Naive thymus-derived CD8-positive, alpha-beta T cell (primary cell): ENCODE measurements at regions not wholly inside any gene's neighbourhood (a gene's known extent, or its start where the extent isn't known, plus 50 kb on each side); places are given as distances from the start of the nearest gene placed in this dataset.

Source experiments
- ATAC-seq, 2 donors: fragments of 150-1000 bp; cut with Tn5 transposase in 1 of 2; sonication (Bioruptor Pico), chemical (Tn5 transposase) in 1 of 2; 1 replicate in 1 of 2; 2 replicates in 1 of 2; pipeline ENCODE4 v1.10.0; 2021; ENCODE audit warnings: mild to moderate bottlenecking in 2 of 2, moderate library complexity in 2 of 2
- POLR2A ChIA-PET: fragments of 350-600 bp; sonication (Branson Sonifier 250); formaldehyde crosslinking; loops from one replicate; lab custom pipeline; 2021; ENCODE audit warnings: antibody characterized with exemption; lab: Charles Lee
- DNase-seq, 10 donors: peaks; one replicate each; pipeline versions ENCODE4 v3.0.0 to v3.0.0-alpha.2; 2020 to 2022
- H3K27ac Mint-ChIP-seq, 10 donors: one replicate each; pipeline ENCODE4 v1.8.0; 2020 to 2022; ENCODE audit warnings: mild to moderate bottlenecking in 10 of 10, mixed read lengths in 10 of 10, moderate library complexity in 4 of 10, inconsistent platforms in 1 of 10
- H3K27me3 Mint-ChIP-seq, 5 donors: one replicate each; pipeline ENCODE4 v1.8.0; 2021 to 2022; ENCODE audit warnings: mixed read lengths in 5 of 5
- H3K36me3 Mint-ChIP-seq, 3 donors: one replicate each; pipeline ENCODE4 v1.8.0; 2020 to 2022; ENCODE audit warnings: mixed read lengths in 3 of 3, mild to moderate bottlenecking in 2 of 3, inconsistent platforms in 1 of 3
- H3K4me1 Mint-ChIP-seq, 4 donors: one replicate each; pipeline ENCODE4 v1.8.0; 2021 to 2022; ENCODE audit warnings: mixed read lengths in 4 of 4
- H3K4me3 Mint-ChIP-seq, 10 donors: one replicate each; pipeline ENCODE4 v1.8.0; 2020 to 2022; ENCODE audit warnings: mild to moderate bottlenecking in 10 of 10, mixed read lengths in 10 of 10, moderate library complexity in 6 of 10, inconsistent platforms in 1 of 10
- H3K9me3 Mint-ChIP-seq, 9 donors: one replicate each; pipeline ENCODE4 v1.8.0; 2020 to 2022; ENCODE audit warnings: mixed read lengths in 9 of 9, mild to moderate bottlenecking in 3 of 9, inconsistent platforms in 1 of 9, moderate library complexity in 1 of 9

DNA sequence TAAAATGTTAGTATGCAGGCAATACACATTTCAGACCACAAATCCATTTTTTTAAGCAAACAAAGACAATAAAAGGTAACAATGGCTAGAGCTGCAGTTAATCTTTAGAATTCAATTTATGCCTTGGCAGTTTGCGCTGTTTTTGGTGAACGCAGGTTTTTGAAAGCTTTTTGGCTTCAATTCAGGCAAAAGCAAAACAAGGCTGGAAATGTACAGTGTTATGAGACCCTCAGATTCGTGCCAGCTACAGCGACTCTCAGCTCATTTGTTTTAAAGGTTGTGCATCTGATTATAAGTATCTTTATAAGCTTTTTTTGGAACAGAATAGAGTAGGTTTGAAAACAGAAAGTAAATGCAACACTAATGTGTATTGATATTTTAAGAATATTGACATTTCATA is 63.6 kb upstream of the SOX1 start:
- POLR2A ChIA-PET: no interaction called here
- H3K9me3 Mint-ChIP-seq: peaks cover 0 to 26% (median 8%) of the 10 kb centered on the region in 9 donors

DNA sequence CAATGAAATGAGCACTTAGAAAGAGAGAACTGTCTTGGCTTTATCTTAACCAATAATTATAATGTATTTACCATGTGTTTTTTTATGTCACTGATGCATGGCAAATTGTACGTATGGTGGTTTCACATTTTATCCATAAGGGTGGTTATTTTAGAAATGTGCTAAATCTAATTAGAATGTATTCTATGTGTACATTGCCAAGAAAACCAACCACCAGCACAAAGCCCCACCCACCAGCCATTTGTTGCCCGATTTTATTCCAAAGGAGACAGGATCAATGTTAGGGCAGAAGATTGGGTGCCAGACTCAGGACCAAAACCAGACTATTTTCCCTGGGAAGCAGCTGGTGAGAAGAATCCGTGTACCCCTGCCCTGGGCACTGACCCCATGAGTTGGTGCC is 63.0 kb upstream of the SOX1 start:
- POLR2A ChIA-PET: no interaction called here
- Mint-ChIP-seq H3K9me3 (peaks cover 0 to 28% (median 8%) of the 10 kb centered on the region in 9 donors), H3K27me3 (peaks cover 0 to 17% (median 2%) of the 10 kb centered on the region in 5 donors), H3K4me3 (no peak overlapping the region), H3K36me3 (peaks cover 0 to 10% (median 0%) of the 10 kb centered on the region in 3 donors), H3K27ac (no peak overlapping the region), H3K4me1 (no peaks in the 10 kb centered on the region)
- no peak for DNase-seq
- ATAC-seq: no peak

More for the DNA sequence above, 63.6 kb upstream of the SOX1 start:
- Mint-ChIP-seq H3K4me1 (no peaks in the 10 kb centered on the region), H3K36me3 (peaks cover 0 to 10% (median 0%) of the 10 kb centered on the region in 3 donors), H3K4me3 (no peak overlapping the region), H3K27me3 (peaks cover 0 to 21% (median 7%) of the 10 kb centered on the region in 5 donors), H3K27ac (no peak overlapping the region)
- ATAC-seq (no peak), DNase-seq (no peak)

DNA sequence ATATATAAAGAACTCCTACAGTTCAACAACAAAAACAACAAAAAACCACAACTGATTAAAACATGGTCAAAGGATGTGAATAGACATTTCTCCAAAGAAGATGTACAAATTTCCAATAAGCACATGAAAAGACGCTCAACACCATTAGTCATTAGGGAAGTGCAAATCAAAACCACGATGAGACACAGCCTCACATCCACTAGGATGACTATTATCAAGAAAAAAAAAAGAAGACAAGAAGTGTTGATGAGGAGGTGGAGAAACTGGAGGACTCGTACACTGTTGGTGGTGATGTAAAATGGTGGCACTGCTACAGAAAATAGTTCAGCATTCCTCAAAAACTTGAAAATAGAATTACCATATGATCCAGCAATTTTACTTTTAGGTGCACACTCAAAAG is 61.0 kb upstream of the SOX1 start:
- POLR2A ChIA-PET: no interaction called here
- H3K4me1 Mint-ChIP-seq: no peaks in the 10 kb centered on the region
- H3K27me3 Mint-ChIP-seq: peaks cover 0 to 11% (median 2%) of the 10 kb centered on the region in 5 donors
- no peak overlapping the region for H3K4me3 Mint-ChIP-seq
- H3K36me3 Mint-ChIP-seq: peaks cover 0 to 10% (median 0%) of the 10 kb centered on the region in 3 donors
- H3K9me3 Mint-ChIP-seq: peaks cover 0 to 33% (median 8%) of the 10 kb centered on the region in 9 donors
- no peak for ATAC-seq
- DNase-seq: no peak
- H3K27ac Mint-ChIP-seq: no peak overlapping the region

DNA sequence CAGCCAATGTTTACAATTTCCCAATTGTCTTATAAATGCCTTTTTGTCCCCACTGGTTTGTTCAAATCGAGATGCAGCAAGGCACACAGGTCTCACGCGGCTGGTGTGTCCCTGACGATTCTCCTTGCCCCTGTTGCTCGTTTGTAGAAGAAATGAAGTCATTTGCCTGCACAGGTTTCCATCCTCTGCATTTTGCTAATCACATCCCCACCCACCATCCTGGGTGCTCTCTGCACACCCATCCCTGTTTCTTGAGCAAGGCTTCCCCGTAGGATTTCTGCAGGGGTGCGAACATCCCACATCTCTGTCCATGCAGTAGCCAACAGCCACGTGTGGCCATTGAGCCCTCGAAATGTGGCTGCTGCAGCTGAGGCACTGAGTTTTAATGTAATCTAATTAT is 59.8 kb upstream of the SOX1 start:
- Mint-ChIP-seq H3K27ac (no peak overlapping the region), H3K4me1 (no peaks in the 10 kb centered on the region)
- POLR2A ChIA-PET: no interaction called here

DNA sequence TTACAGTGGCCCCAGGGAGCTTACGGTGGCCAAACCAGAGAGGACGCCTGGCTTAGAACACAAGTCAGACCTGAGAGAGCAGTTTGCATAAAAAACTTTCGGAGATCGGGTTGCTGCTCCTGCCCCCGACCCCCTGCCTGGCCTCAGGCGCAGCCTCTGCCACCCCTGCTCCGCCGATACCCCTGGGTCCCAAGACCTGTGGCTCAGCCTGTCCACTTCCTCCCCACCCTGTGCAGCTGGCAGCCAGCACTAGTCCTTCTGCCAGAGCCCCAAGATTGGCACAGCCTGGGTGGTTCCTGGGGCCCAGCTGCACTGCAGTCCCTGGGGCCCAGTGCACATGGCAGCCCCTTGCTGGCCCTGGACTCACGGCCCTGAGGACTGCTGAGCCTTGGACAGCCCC is 56.2 kb upstream of the SOX1 start:
- DNase-seq: no peak
- Mint-ChIP-seq H3K36me3 (peaks cover 0 to 6% (median 0%) of the 10 kb centered on the region in 3 donors), H3K27ac (no peak overlapping the region), H3K9me3 (peaks cover 0 to 27% (median 9%) of the 10 kb centered on the region in 9 donors), H3K27me3 (peaks cover 0 to 7% (median 2%) of the 10 kb centered on the region in 5 donors), H3K4me1 (no peaks in the 10 kb centered on the region), H3K4me3 (no peak overlapping the region)
- no peak for ATAC-seq
- POLR2A ChIA-PET: no interaction called here

More for the DNA sequence above, 59.8 kb upstream of the SOX1 start:
- H3K4me3 Mint-ChIP-seq: no peak overlapping the region
- peaks cover 0 to 10% (median 0%) of the 10 kb centered on the region in 3 donors for H3K36me3 Mint-ChIP-seq
- DNase-seq (no peak), ATAC-seq (no peak)
- H3K27me3 Mint-ChIP-seq: peaks cover 0 to 11% (median 2%) of the 10 kb centered on the region in 5 donors
- peaks cover 0 to 33% (median 8%) of the 10 kb centered on the region in 9 donors for H3K9me3 Mint-ChIP-seq

DNA sequence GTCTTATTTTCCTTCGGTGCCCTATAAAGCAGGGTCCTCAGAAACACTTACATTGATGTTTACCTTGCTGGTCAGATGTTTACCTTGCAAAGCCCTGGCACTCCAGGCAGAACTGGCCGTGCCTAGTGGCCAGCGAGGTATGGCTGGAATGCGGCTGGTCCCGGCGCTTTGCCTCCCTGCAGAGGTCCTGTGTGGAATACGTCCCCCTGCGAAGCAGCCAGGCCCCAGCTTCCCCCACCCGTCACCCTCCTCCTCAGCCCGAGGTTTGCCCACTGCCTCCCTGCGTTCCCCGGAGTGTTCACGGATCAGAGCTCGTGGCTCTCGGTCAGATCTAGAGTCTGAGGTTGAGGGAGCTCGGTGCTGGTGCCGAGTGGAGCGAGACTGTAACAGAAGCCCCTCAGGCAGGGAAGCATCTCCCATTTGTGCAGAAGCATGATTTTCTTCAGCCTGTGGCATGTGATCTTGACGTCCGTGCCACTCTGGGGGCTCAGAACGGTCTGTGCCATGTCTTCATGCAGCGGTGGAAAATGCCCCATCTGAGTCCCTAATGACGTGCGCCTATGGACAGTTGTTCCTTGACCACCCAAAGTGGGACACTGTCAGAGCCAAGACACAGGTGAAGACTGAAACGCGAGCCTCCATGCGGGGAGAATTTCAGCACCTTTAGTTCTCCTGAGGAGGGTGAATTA is 54.8 kb upstream of the SOX1 start:
- H3K36me3 Mint-ChIP-seq: no peaks in the 10 kb centered on the region
- peaks cover 0 to 7% (median 0%) of the 10 kb centered on the region in 5 donors for H3K27me3 Mint-ChIP-seq
- no peak for ATAC-seq
- POLR2A ChIA-PET: no interaction called here
- no peak for DNase-seq
- no peak overlapping the region for H3K4me3 Mint-ChIP-seq
- H3K27ac Mint-ChIP-seq: no peak overlapping the region
- H3K4me1 Mint-ChIP-seq: no peaks in the 10 kb centered on the region
- peaks cover 0 to 16% (median 0%) of the 10 kb centered on the region in 9 donors for H3K9me3 Mint-ChIP-seq

DNA sequence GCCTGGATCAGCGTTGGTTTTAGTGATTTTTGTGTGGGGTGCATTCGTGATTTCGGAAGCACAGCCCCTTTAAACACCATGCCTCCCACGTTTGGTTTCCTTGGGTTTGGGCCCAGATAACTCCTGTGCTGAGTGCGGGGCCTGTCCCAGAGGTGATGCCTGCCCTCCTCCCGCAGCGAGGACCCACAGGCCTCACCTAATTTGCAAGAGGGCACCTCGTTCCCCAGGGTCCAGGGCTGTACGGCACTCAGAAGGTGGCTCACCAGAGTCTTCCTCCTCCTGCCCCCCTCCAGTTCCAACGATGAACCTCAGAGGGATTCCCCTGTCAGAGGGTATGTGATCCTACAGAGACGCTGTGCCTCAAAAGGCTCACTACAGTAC is 54.3 kb upstream of the SOX1 start:
- POLR2A ChIA-PET: no interaction called here
- Mint-ChIP-seq H3K4me3 (no peak overlapping the region), H3K27ac (no peak overlapping the region), H3K36me3 (no peaks in the 10 kb centered on the region), H3K27me3 (peaks cover 0 to 7% (median under 1%) of the 10 kb centered on the region in 5 donors), H3K9me3 (peaks cover 0 to 14% (median 2%) of the 10 kb centered on the region in 9 donors), H3K4me1 (no peaks in the 10 kb centered on the region)
- DNase-seq (no peak), ATAC-seq (no peak)

DNA sequence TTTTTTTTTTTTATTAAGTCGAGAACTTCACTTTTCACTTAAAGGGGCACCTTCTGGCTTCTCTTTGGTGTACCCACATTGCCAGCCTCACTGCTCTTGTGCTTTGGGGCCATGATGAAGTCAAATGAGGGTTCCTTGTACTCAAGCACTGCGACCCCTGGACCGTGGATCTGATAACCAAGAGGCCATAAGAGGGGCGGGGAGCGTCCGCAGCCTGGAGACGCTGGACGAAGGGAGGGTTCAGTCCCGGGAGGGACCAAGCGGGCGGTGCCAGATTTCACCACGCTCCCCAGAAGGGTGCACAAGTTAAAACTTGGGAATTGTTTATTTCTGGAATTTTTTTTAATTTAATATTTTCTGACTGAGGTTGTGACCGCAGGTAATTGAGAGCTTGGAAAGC is 53.3 kb upstream of the SOX1 start:
- H3K4me1 Mint-ChIP-seq: no peaks in the 10 kb centered on the region
- no peaks in the 10 kb centered on the region for H3K36me3 Mint-ChIP-seq
- POLR2A ChIA-PET: no interaction called here
- H3K9me3 Mint-ChIP-seq: peaks cover 0 to 13% (median 2%) of the 10 kb centered on the region in 9 donors
- H3K27me3 Mint-ChIP-seq: peaks cover 0 to 5% (median 5%) of the 10 kb centered on the region in 5 donors
- no peak overlapping the region for H3K27ac Mint-ChIP-seq
- ATAC-seq (no peak), DNase-seq (no peak)
- H3K4me3 Mint-ChIP-seq: no peak overlapping the region

DNA sequence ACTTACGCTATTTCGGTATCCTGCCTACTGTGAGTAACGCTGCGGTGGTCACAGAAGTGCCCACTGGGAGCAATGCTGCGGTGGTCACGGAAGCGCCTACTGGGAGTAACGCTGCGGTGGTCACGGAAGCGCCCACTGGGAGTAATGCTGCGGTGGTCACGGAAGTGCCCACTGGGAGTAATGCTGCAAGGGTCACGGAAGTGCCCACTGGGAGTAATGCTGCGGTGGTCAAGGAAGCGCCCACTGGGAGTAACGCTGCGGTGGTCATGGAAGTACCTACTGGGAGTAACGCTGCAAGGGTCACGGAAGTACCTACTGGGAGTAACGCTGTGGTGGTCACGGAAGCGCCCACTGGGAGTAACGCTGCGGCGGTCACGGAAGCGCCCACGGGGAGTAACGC is 52.1 kb upstream of the SOX1 start:
- Mint-ChIP-seq H3K4me3 (no peak overlapping the region), H3K27ac (no peak overlapping the region), H3K27me3 (peaks cover 0 to 17% (median 8%) of the 10 kb centered on the region in 5 donors), H3K9me3 (peaks cover 0 to 14% (median 4%) of the 10 kb centered on the region in 9 donors), H3K36me3 (no peaks in the 10 kb centered on the region), H3K4me1 (no peaks in the 10 kb centered on the region)
- ATAC-seq (no peak), DNase-seq (no peak)
- POLR2A ChIA-PET: no interaction called here
